Neural cell (in vitro differentiated cells): ENCODE measurements at regions not wholly inside any gene's neighbourhood (a gene's known extent, or its start where the extent isn't known, plus 50 kb on each side); places are given as distances from the start of the nearest gene placed in this dataset.

Source experiments
- H2AFZ ChIP-seq: fragments of 200-600, 300-800 bp; sonication (generic), shearing (Covaris generic); 2 replicates; pipeline ENCODE4 v1.6.0; 2014; ENCODE audit warnings: low read depth, mild to moderate bottlenecking, antibody characterized with exemption, low read length, moderate library complexity
- H3F3A ChIP-seq: fragments of 200-600 bp; shearing (Covaris generic); 2 replicates; pipeline ENCODE4 v1.6.1; 2016; ENCODE audit warnings: mild to moderate bottlenecking, moderate library complexity, mixed read lengths, antibody characterized with exemption, low read length; ENCODE audit not compliant: insufficient read depth, poor library complexity, severe bottlenecking
- H3K27ac ChIP-seq: fragments of 200-600, 300-800 bp; sonication (generic), shearing (Covaris generic); 2 replicates; pipeline ENCODE4 v1.5.1; 2014; ENCODE audit warnings: mild to moderate bottlenecking, low read length, moderate library complexity
- H3K27me3 ChIP-seq: fragments of 300-800, 200-600 bp; sonication (generic), shearing (Covaris generic); 2 replicates; pipeline ENCODE4 v1.6.0; 2014; ENCODE audit warnings: mild to moderate bottlenecking, low read depth, low read length, moderate library complexity; ENCODE audit not compliant: insufficient read depth
- H3K36me3 ChIP-seq: fragments of 300-800, 200-600 bp; sonication (generic), shearing (Covaris generic); 2 replicates; pipeline ENCODE4 v1.5.1; 2014; ENCODE audit warnings: mild to moderate bottlenecking, antibody characterized with exemption, low read length, moderate library complexity; ENCODE audit not compliant: insufficient read depth
- H3K4me2 ChIP-seq: fragments of 300-800, 200-600 bp; sonication (generic), shearing (Covaris generic); 2 replicates; pipeline ENCODE4 v1.6.0; 2014; ENCODE audit warnings: mild to moderate bottlenecking, low read length
- H3K4me3 ChIP-seq: fragments of 300-800, 200-600 bp; sonication (generic), shearing (Covaris generic); 2 replicates; pipeline ENCODE4 v1.5.1; 2014; ENCODE audit warnings: mild to moderate bottlenecking, low read length, moderate library complexity
- H3K79me2 ChIP-seq: fragments of 200-600 bp; shearing (Covaris generic); replicated peaks from 2 replicates; pipeline ENCODE4 v1.6.0; 2014; ENCODE audit warnings: mild to moderate bottlenecking, low read length, moderate library complexity; ENCODE audit not compliant: insufficient read depth
- H3K9ac ChIP-seq: fragments of 300-800, 200-600 bp; sonication (generic), shearing (Covaris generic); 2 replicates; pipeline ENCODE4 v1.6.1; 2016; ENCODE audit warnings: mild to moderate bottlenecking, low read length, mixed read lengths
- H3K9me2 ChIP-seq: fragments of 200-600 bp; shearing (Covaris generic); 2 replicates; pipeline ENCODE4 v1.6.1; 2016; ENCODE audit warnings: mild to moderate bottlenecking, low read length, mixed read lengths; ENCODE audit not compliant: insufficient read depth
- H3K9me3 ChIP-seq: fragments of 200-600, 300-800 bp; sonication (generic), shearing (Covaris generic); 2 replicates; pipeline ENCODE4 v1.6.1; 2016; ENCODE audit warnings: mild to moderate bottlenecking, mixed run types, low read length, moderate library complexity, mixed read lengths
- H4K20me1 ChIP-seq: fragments of 200-600 bp; shearing (Covaris generic); 2 replicates; pipeline ENCODE4 v1.6.1; 2016; ENCODE audit warnings: mild to moderate bottlenecking, mixed run types; ENCODE audit not compliant: insufficient read depth
- EP300 ChIP-seq: fragments of 450-650 bp; conservative IDR thresholded peaks from 2 replicates; pipeline ENCODE4 v1.6.1; 2014; ENCODE audit warnings: antibody characterized with exemption, mild to moderate bottlenecking, moderate library complexity; ENCODE audit not compliant: poor library complexity, severe bottlenecking
- EZH2 ChIP-seq: fragments of 200-600, 300-800 bp; shearing (Covaris generic), sonication (generic); IDR thresholded peaks from 2 replicates; pipeline ENCODE4 v1.6.1; 2014; ENCODE audit warnings: antibody characterized with exemption, low read length, borderline replicate concordance, mild to moderate bottlenecking; ENCODE audit not compliant: insufficient read depth, poor library complexity, severe bottlenecking
- MXI1 ChIP-seq: fragments of 450-650 bp; conservative IDR thresholded peaks from 2 replicates; pipeline ENCODE4 v1.6.1; 2014; ENCODE audit warnings: antibody characterized with exemption, mild to moderate bottlenecking; ENCODE audit not compliant: poor library complexity, severe bottlenecking
- POLR2AphosphoS5 ChIP-seq: IDR thresholded peaks from 2 replicates; pipeline ENCODE4 v1.6.1; 2012
- RAD21 ChIP-seq: fragments of 450-650 bp; conservative IDR thresholded peaks from 2 replicates; pipeline ENCODE4 v1.6.1; 2014; ENCODE audit warnings: antibody characterized with exemption, mild to moderate bottlenecking, moderate library complexity
- SMC3 ChIP-seq: fragments of 450-650 bp; conservative IDR thresholded peaks from 2 replicates; pipeline ENCODE4 v1.6.1; 2014; ENCODE audit warnings: antibody characterized with exemption, mild to moderate bottlenecking, moderate library complexity; ENCODE audit not compliant: poor library complexity
- TAF1 ChIP-seq: IDR thresholded peaks from 2 replicates; pipeline ENCODE4 v1.6.1; 2012; ENCODE audit warnings: low read depth
- TF ChIP-seq, protein P1 (sequence below): fragments of 450-650 bp; IDR thresholded peaks from 2 replicates; pipeline ENCODE4 v1.5.1; 2014; ENCODE audit warnings: antibody characterized with exemption, mild to moderate bottlenecking, moderate library complexity; ENCODE audit not compliant: poor library complexity, severe bottlenecking
- TF ChIP-seq, protein P2 (sequence below): IDR thresholded peaks from 2 replicates; pipeline ENCODE4 v1.6.1; 2012; ENCODE audit warnings: borderline replicate concordance

DNA sequence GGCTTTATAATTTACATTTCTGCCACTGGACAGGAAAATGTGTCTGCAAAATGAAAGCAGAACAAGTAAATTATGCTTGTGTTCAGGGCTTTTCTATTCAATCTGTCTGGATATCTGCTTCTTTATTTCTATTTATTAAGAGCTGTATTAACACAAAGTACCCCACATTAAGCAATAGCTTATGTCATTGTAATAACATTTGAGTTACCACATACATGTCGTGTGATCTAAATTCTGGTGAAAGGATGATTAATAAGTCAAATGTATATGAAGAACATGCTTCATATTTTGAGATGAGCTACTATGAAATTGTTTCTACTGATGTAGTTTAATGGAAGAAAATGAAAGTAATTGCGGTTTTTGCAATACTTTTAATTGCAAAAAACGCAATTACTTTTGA lies 238.2 kb downstream of the KCNJ2 start:
- Histone ChIP-seq H3K9me3 (no peaks in the 10 kb centered on the region), H3K79me2 (no peaks in the 10 kb centered on the region), H3K27me3 (no peaks in the 10 kb centered on the region), H3K9me2 (no peaks in the 10 kb centered on the region), H4K20me1 (no peaks in the 10 kb centered on the region), H3F3A (no peaks in the 10 kb centered on the region), H3K27ac (no peak overlapping the region), H3K4me2 (no peak overlapping the region), H3K9ac (no peak overlapping the region), H2AFZ (no peak overlapping the region), H3K4me3 (no peak overlapping the region), H3K36me3 (no peaks in the 10 kb centered on the region)
- no peak for TF ChIP-seq TAF1
- TF ChIP-seq MXI1 = no peak
- no peak for TF ChIP-seq EP300
- no peak for TF ChIP-seq EZH2
- no peak for TF ChIP-seq POLR2AphosphoS5
- TF ChIP-seq SMC3 = no peak
- TF ChIP-seq, protein P1, sequence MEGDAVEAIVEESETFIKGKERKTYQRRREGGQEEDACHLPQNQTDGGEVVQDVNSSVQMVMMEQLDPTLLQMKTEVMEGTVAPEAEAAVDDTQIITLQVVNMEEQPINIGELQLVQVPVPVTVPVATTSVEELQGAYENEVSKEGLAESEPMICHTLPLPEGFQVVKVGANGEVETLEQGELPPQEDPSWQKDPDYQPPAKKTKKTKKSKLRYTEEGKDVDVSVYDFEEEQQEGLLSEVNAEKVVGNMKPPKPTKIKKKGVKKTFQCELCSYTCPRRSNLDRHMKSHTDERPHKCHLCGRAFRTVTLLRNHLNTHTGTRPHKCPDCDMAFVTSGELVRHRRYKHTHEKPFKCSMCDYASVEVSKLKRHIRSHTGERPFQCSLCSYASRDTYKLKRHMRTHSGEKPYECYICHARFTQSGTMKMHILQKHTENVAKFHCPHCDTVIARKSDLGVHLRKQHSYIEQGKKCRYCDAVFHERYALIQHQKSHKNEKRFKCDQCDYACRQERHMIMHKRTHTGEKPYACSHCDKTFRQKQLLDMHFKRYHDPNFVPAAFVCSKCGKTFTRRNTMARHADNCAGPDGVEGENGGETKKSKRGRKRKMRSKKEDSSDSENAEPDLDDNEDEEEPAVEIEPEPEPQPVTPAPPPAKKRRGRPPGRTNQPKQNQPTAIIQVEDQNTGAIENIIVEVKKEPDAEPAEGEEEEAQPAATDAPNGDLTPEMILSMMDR = no peak
- no peak for TF ChIP-seq RAD21

DNA sequence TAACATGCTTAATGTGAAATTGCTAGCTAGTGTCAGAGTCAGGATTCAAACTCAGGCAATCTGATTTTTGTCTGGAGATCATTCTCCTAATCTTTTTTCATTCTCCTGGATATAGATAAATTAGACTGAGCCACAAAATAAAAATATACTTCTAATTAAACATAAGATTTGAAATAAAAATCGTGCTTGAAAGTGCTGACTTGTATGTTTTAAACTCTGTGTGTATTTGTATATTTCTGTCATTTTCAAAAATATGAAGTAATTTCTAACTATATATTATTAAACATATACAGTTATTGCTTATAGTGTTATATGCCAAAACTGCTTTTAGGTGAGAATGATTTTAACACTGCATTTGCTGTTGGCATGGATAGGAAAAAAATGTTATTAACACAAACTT lies 239.4 kb downstream of the KCNJ2 start:
- Histone ChIP-seq H3F3A (no peaks in the 10 kb centered on the region), H3K36me3 (no peaks in the 10 kb centered on the region), H4K20me1 (no peaks in the 10 kb centered on the region), H3K27ac (no peak overlapping the region), H3K79me2 (no peaks in the 10 kb centered on the region), H3K9me2 (no peaks in the 10 kb centered on the region), H3K27me3 (no peaks in the 10 kb centered on the region), H3K9me3 (no peaks in the 10 kb centered on the region), H2AFZ (no peak overlapping the region), H3K9ac (no peak overlapping the region), H3K4me3 (no peak overlapping the region), H3K4me2 (no peak overlapping the region)
- TF ChIP-seq, protein P2, sequence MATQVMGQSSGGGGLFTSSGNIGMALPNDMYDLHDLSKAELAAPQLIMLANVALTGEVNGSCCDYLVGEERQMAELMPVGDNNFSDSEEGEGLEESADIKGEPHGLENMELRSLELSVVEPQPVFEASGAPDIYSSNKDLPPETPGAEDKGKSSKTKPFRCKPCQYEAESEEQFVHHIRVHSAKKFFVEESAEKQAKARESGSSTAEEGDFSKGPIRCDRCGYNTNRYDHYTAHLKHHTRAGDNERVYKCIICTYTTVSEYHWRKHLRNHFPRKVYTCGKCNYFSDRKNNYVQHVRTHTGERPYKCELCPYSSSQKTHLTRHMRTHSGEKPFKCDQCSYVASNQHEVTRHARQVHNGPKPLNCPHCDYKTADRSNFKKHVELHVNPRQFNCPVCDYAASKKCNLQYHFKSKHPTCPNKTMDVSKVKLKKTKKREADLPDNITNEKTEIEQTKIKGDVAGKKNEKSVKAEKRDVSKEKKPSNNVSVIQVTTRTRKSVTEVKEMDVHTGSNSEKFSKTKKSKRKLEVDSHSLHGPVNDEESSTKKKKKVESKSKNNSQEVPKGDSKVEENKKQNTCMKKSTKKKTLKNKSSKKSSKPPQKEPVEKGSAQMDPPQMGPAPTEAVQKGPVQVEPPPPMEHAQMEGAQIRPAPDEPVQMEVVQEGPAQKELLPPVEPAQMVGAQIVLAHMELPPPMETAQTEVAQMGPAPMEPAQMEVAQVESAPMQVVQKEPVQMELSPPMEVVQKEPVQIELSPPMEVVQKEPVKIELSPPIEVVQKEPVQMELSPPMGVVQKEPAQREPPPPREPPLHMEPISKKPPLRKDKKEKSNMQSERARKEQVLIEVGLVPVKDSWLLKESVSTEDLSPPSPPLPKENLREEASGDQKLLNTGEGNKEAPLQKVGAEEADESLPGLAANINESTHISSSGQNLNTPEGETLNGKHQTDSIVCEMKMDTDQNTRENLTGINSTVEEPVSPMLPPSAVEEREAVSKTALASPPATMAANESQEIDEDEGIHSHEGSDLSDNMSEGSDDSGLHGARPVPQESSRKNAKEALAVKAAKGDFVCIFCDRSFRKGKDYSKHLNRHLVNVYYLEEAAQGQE = no peak
- TF ChIP-seq EZH2 = no peak
- no peak for TF ChIP-seq POLR2AphosphoS5
- TF ChIP-seq TAF1 = no peak
- no peak for TF ChIP-seq RAD21
- TF ChIP-seq, protein P1 = no peak
- TF ChIP-seq MXI1 = no peak
- no peak for TF ChIP-seq EP300
- TF ChIP-seq SMC3 = no peak
